ENCODE measurements at regions not wholly inside any gene's neighbourhood (a gene's known extent, or its start where the extent isn't known, plus 50 kb on each side); places are given as distances from the start of the nearest gene placed in this dataset.

- TF ChIP-seq ADNP (CRISPR knock-in tag; IDR thresholded peaks at IDR 0.05) (no peak), IKZF5 (CRISPR knock-in tag; IDR thresholded peaks at IDR 0.05) (no peak), THAP9 (CRISPR knock-in tag; IDR thresholded peaks at IDR 0.05; ENCODE audit: borderline replicate concordance) (no peak), ZNF275 (CRISPR knock-in tag; IDR thresholded peaks at IDR 0.05; ENCODE audit: borderline replicate concordance) (no peak), ZNF574 (CRISPR knock-in tag; IDR thresholded peaks at IDR 0.05) (no peak), BCL3 (CRISPR knock-in tag; IDR thresholded peaks at IDR 0.05) (no peak)
Measured at GRCh38 chr6:76764057-76764456, 691.6 kb upstream of the IMPG1 start (continued).

Data from HepG2 (cell line).